ENCODE measurements at regions not wholly inside any gene's neighbourhood (a gene's known extent, or its start where the extent isn't known, plus 50 kb on each side); places are given as distances from the start of the nearest gene placed in this dataset.
"Not testable (repeated sequence)": the region's sequence is repeated elsewhere in the genome, so short reads cannot be mapped to it uniquely, and the experiment has no call there.

DNA sequence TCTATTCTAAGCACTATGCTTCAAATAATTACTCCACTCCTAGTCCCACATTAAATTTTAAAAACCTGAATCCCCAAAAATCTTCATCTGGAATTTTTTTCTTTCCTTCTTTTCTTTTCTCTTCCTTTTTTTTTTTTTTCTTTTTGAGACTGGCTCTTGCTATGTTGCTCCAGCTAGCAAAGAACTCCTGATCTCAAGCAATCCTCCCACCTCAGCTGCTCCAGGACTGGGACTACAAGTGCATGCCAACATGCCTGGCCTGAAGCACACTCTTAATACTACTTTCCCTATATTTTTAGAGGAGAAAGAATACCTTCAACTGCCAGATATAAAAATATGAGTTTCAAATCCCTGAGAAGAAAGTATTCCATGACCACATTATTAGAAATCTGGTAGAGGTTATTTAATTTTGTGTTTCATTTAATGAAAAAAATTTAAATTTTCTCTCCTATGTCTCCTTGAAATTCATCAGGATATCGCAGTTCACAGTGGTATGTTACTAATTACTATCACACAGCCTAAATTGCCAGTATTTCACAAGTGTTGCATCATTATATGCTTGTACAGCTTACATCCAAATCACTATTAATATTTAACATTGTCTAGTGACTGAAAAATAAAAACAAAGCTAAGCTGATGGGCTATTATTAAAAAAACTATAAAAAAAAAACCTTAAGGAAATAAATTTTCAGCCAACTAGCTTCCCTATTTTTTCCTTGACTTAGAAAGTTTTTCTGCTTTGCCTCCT, 227.8 kb downstream of the NAF1 start:
- DNase-seq, result no peak

DNA sequence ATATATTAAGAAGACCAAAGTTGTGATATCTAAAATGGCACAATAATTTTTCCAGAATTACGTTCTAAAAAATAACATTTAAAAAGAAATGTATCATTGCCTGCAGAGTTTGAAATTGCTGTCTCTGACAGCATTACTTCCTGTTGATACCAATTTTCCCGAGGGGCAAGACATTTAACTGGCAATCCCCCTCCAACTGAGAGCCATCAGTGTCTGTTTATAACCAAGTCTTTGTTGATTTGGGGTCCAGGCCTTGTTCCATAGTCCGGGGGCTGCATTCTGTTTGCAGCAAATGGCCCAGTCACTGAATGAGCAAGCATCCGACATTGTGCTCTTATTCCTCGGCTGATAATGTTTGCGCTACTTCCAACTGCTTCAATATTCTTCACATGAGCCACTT, 231.5 kb downstream of the NAF1 start:
- no peak for DNase-seq

- no peak for DNase-seq
Observed at GRCh38 chr4:162931286-162931685, 235.4 kb downstream of the NAF1 start.

DNA sequence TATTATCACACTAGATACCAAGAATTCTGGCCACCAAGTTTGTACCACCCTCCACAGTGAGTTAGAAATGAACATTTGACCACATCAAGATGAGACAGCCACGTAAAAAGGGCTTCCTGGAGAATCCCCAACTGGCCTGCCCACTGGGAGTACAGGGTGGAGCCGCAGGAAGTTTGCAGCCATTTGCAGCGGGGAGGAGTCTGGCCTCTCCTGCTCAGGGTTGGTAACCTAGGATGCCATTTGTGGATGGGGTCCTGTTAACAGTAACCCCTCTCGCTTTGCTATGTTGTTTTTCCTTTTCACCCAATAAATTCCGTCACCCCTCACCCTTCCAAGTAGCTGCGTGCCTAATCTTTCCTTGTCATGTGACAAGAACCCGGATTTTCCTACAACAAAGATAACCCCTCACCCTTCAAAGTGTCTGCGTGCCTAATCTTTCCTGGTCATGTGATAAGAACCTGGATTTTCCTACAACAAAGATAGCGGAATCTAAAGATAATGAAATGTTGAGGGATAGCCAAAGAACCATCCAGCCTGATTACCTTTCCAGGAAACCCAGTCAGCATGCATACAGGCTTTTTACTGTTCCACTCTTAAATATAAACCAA, 245.4 kb downstream of the NAF1 start:
- DNase-seq, result no peak

DNA sequence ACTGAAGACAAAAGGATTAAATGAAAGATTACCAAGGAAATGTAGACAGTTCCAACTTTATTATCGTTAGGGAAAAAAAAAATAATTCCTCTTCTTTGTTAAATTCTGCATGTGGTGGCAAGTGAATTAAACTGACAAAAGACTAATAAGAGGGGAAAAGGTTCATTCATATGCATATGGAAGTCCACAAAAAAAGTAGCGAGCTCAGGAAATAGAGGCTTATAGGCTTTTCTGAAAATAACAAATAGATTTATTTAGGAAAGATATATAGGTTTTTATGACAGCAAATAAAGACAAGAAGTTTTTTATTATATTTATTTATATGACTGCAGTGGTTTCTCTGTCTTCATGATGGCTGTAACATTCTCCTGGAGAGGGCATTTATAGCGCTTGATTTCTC, 246.0 kb downstream of the NAF1 start:
- DNase-seq, result no peak

DNA sequence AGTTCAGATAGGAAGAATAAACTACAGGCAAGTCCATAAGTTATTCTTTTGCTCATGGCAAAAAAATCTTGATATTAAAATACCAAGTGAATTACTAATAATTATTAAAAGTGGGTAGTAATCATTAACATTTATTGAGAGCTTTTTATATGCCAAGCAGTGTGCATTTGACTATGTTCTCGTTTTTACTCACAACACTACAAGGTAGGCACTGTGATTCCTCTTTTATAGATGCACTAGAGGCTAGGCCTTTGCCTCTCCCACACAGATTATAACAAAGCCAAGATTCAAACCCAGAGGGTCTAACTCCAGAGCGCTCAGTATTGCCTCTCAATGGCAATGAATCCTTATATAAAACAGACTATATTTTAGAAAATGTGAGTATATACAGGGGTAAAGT, 254.2 kb downstream of the NAF1 start:
- DNase-seq, result no peak

DNA sequence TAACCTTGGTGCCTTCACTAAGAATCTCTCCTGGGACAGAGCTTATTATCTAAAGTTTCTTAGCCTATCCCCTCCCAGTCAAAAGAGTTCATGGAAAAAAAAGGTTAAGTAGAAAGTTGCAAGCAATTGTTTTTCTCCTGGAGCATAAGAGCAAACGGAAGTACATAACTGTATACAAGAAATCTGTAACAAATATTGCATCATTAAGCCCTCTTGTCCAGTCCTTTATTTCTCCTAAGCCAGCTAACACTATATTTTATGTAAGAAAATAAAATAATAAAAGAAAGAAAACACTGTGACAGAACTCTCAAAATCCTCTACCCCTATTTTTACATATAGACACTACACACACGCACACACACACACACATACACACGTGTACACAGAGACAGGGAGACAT, 255.3 kb downstream of the NAF1 start:
- no peak for DNase-seq

- DNase-seq, result no peak
Observed at GRCh38 chr4:162909952-162910351, 256.7 kb downstream of the NAF1 start.

- DNase-seq, result no peak
Observed at GRCh38 chr4:162894387-162894786, 272.3 kb downstream of the NAF1 start.

- DNase-seq, result no peak
Observed at GRCh38 chr4:162891788-162892707, 274.6 kb downstream of the NAF1 start.

DNA sequence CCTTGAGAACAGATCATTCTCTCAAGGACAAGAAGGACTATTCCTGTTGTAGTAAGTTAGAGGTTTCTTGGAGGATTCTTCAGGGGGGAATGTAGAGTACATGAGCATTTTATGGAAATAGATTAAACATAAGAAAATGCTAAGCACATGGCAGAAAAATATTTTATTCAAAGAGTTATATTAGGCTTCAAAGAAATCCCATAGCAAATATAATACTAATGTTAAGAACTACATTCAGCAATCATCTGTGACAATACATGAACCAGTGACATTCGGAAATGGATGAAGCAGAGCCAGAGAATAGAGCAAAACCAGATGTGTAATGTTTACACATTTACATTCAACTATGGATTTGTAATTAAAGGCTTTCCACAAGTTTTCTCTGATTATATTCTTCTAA, 288.6 kb downstream of the NAF1 start:
- DNase-seq, result no peak

DNA sequence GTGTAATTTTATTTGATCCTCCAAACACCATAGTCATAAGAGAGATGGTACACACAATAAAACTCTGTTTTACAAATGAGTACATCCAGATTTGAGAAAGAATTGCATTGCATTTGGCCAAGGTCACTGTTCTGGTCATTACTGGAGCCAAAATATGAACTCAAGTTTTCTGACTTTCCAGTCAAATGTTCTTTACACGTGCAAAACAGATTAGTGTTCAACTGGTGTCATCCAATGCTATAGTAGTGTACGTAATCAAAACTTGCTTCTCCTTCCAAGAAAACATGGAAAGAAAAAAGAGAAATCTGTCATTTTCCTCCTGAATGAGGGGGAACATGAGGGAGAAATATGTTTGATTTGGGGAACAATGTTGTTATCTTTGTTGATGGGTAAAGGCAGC, 291.9 kb downstream of the NAF1 start:
- no peak for DNase-seq

DNA sequence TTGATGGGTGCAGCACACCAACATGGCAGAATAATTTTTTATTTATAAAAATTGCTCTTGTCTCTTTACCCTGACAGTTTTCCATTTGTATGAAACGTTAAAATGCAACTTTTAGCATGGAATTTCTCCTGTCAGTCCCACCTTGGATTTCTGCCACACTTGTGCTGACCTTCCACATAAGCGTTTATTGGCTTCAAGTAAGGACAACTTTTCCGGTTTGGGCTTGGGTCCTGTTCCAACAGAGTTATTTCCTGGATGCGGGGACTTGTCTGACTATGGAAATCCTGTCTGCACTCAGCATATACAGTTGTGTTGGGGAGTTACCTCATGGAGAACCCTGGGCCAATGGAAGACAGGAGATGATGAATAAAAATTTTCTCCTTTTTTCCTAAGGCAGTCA, 294.7 kb downstream of the NAF1 start:
- DNase-seq, result no peak

DNA sequence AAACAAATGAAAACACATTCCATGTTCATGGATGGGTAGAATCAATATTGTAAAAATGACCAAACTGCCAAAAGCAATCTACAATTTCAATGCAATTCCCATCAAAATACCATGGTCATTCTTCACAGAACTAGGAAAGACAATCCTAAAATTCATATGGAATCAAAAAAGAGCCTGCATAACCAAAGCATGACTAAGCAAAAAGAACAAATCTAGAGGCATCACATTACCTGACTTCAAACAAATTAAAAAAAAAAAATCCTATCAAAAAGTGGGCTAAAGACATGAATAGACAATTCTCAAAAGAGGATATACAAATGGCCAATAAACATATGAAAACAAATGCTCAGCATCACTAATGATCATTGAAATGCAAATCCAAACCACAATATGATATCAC, 297.5 kb downstream of the NAF1 start:
- no peak for DNase-seq

- no peak for DNase-seq
Observed at GRCh38 chr4:162866565-162866964, 300.1 kb downstream of the NAF1 start.

GRCh38 chr4:162865102-162865501, 301.6 kb downstream of the NAF1 start:
- no peak for DNase-seq

GRCh38 chr4:162853788-162854187, 312.9 kb downstream of the NAF1 start:
- no peak for DNase-seq

DNA sequence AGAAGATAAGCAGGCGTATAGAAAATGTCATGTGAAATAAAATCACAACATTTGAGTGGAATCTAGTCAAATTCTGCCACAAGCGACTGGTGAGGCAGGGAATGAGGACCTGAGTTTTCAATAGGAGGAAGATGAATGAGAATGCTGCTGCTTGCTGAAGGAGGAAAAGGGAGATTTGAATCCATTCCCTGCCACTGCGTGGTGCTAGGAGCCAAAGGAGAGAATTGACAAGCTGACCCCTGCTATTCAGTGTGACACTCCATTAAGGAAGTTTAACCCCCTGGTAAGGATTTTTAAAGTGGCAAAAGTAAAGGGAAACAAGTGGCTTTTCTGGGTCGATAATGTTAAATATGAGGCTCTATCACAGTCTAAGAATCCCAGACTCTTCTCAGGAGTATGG, 314.0 kb downstream of the NAF1 start:
- no peak for DNase-seq

- not testable (repeated sequence) for DNase-seq
Observed at GRCh38 chr4:162851241-162851758, 315.4 kb downstream of the NAF1 start.

GRCh38 chr4:162849937-162850336, 316.8 kb downstream of the NAF1 start:
- DNase-seq, result no peak

DNA sequence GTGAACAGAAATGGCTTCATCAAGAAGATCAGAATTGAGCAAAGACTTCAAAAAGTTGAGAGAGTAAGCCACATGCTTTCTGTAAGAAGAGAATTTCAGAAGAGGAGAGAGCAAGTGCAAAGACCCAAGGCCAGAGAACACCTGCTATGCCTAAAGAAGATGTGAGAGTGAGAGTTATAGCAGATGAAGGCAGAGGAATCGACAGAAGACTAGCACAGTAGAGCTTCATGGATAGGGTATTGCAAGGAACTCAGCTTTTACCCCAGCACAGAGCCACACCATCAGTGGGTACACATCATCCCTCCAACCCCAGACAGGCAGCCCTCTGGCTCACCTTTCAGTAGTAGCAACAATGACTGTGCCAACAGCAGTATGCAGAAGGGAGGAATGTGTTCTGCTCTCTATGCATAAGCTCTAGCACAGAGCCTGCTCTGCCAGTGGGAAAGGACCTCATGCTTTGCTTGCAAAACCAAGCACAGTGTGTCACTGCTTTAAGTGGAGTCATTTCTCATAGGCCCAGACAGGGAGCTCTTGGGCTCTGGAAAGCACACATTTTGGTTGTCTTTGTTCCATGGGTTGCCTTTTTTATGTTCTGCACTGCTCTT, 318.6 kb downstream of the NAF1 start:
- DNase-seq, result no peak

DNA sequence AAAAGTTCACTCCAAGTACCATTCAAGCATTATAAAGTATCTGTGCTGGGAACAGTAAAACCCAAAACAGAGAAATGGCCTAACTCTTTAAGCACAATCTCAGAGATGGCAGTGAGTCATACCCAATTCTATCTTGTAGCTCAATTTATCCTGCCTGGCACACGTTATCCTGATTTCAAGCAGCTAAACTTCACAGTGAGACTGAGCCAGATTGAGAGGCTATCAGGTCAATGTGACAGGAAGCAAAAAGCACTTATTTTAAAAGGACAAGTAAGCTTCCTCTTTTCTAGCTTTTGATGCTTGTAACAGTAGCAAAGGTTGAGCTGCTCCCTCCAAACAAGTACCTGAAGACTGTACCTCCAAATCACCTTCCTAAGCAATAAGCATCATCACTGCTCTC, 324.9 kb downstream of the NAF1 start:
- no peak for DNase-seq

DNA sequence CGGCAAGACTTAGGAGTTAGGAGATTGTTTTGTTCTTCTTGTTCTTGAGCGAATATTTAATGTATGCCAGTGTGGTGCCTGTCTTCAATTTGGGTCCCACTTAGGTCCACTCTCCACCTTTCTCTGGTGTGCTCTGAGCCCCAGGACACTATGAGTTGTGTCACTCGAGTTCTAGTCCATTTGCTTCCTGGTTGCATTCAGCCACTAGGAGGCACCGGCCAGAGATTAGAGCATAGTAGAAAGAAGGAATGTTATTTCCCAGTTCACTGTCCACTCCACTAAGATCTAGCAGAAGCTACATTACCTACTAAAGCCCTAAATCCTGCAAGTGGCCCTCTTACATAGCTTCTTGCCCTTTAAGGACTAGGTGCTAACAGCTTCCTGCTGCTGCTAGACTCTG, 326.9 kb downstream of the NAF1 start:
- no peak for DNase-seq
